Neural crest cell (in vitro differentiated cells): ENCODE measurements at regions not wholly inside any gene's neighbourhood (a gene's known extent, or its start where the extent isn't known, plus 50 kb on each side); places are given as distances from the start of the nearest gene placed in this dataset.

Source experiments
- DNase-seq: peaks from one replicate; pipeline ENCODE4 v3.0.0; 2021; ENCODE audit warnings: low read depth, mixed read lengths, low spot score
- H3K27ac Mint-ChIP-seq: one replicate; pipeline ENCODE4 v1.8.0; 2021; ENCODE audit warnings: mild to moderate bottlenecking, mixed read lengths; ENCODE audit not compliant: unreplicated experiment
- H3K27me3 Mint-ChIP-seq: 2 replicates; pipeline ENCODE4 v1.8.0; 2021; ENCODE audit warnings: low read depth, mild to moderate bottlenecking, mixed read lengths
- H3K36me3 Mint-ChIP-seq: 2 replicates; pipeline ENCODE4 v1.8.0; 2021; ENCODE audit warnings: low read depth, mild to moderate bottlenecking, mixed read lengths
- H3K4me1 Mint-ChIP-seq: 2 replicates; pipeline ENCODE4 v1.8.0; 2021; ENCODE audit warnings: mixed read lengths
- H3K4me3 Mint-ChIP-seq: one replicate; pipeline ENCODE4 v1.8.0; 2021; ENCODE audit warnings: mild to moderate bottlenecking, mixed read lengths
- H3K9me3 Mint-ChIP-seq: 2 replicates; pipeline ENCODE4 v1.8.0; 2021; ENCODE audit warnings: mixed read lengths
- TF ChIP-seq, protein P1 (sequence below): fragments of 200-600 bp; sonication (generic); conservative IDR thresholded peaks from 2 replicates; pipeline ENCODE4 v1.5.0; 2021; ENCODE audit warnings: antibody characterized with exemption, mild to moderate bottlenecking

DNA sequence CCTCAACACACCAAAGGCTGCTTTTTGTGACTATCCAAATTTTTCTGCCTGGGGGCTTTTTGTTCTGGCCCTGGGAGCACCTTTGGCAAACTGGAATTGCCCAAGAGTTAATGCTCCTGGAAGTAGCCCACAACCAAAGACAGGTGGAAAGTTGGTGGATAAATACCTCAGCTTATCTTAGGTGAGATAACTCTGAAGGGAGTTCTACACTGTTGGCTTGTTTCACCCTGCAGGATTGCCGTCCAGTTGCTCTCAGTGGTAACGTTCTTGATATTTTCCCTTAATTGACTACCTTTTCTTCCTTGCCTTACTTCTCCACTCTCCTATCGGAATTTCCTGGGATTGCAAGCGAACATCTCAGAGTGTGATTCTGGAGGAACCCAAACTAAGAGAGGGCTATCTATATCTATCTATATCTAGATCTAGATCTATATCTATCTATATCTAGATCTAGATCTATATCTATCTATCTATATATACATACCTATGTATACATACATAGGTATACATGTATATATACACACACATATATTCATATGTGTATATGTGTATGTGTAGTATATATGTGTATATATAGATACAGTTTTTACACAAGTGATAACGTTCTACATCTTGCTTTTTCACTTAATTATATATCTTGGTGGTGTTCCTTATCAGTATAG is 82.6 kb upstream of the DHX15 start:
- Mint-ChIP-seq H3K27me3 (no peaks in the 10 kb centered on the region), H3K4me1 (peaks cover 22% of the 10 kb centered on the region), H3K36me3 (no peaks in the 10 kb centered on the region), H3K27ac (no peak overlapping the region), H3K9me3 (no peaks in the 10 kb centered on the region), H3K4me3 (no peak overlapping the region)
- DNase-seq, result no peak
- TF ChIP-seq, protein P1, sequence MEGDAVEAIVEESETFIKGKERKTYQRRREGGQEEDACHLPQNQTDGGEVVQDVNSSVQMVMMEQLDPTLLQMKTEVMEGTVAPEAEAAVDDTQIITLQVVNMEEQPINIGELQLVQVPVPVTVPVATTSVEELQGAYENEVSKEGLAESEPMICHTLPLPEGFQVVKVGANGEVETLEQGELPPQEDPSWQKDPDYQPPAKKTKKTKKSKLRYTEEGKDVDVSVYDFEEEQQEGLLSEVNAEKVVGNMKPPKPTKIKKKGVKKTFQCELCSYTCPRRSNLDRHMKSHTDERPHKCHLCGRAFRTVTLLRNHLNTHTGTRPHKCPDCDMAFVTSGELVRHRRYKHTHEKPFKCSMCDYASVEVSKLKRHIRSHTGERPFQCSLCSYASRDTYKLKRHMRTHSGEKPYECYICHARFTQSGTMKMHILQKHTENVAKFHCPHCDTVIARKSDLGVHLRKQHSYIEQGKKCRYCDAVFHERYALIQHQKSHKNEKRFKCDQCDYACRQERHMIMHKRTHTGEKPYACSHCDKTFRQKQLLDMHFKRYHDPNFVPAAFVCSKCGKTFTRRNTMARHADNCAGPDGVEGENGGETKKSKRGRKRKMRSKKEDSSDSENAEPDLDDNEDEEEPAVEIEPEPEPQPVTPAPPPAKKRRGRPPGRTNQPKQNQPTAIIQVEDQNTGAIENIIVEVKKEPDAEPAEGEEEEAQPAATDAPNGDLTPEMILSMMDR, result no peak

DNA sequence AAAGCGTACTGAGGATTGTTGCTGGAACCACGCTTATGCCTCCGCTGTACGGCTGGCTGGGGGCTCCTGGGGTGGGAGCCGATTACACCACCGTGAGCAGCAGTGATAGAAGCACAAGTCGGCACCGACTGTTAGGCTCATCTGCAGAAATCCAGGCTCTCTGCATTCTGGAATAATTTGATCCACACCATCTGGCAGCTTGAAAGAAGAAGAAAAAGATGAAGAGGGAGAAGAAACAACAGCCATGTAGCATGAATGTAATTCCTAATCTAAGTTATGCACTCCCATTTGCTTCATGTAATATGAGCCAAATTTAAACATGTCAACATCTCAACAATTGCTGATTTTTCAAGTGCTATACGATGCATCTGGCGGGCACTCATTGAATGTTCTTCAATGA is 84.6 kb upstream of the DHX15 start:
- TF ChIP-seq, protein P1, result no peak
- H3K36me3 Mint-ChIP-seq, result no peaks in the 10 kb centered on the region
- DNase-seq, result no peak
- H3K27me3 Mint-ChIP-seq, result no peaks in the 10 kb centered on the region
- no peak overlapping the region for H3K4me3 Mint-ChIP-seq
- H3K4me1 Mint-ChIP-seq, result peaks cover 14% of the 10 kb centered on the region
- no peak overlapping the region for H3K27ac Mint-ChIP-seq
- no peaks in the 10 kb centered on the region for H3K9me3 Mint-ChIP-seq

DNA sequence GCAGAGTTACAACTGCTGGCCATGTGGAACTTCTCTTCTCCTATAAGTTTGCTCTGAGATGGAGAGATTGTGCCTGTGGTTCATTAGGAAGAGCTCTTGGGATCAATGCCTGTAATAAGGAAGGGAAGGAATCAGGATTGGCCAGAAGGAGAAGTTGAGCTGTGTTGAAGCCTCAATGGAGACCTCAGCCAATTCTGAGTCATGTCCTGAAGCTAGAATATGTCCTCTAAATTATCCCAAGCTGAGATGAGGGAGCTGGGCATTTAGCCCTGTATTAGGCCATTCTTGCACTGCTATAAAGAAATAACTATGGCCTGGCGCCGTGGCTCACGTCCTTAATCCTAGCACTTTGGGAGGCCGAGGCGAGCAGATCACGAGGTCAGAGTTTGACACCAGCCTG is 85.4 kb upstream of the DHX15 start:
- Mint-ChIP-seq H3K36me3 (no peaks in the 10 kb centered on the region), H3K9me3 (no peaks in the 10 kb centered on the region), H3K4me1 (peaks cover 10% of the 10 kb centered on the region), H3K4me3 (no peak overlapping the region), H3K27me3 (no peaks in the 10 kb centered on the region), H3K27ac (peak overlapping the region; percentile 57)
- no peak for DNase-seq
- TF ChIP-seq, protein P1, result no peak

DNA sequence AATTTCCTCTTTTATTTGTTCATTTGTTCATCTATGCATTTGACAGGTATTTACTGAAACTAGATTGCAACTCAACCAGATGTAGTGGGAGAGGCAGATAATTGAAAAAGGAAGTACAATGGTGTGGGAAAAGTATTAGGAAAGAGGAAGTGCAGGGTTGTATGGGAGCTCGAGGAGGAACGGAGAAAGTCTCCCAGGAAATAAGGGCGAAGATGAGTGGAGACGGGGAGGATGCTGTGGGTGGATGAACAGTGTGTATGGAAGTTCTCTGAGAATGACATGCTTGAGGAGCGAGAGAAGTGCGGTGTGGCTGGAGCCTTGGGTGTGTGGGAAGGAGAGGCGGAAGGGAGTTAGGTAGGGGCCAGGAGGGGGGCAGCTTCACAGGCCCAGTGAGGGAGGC is 87.5 kb upstream of the DHX15 start:
- TF ChIP-seq, protein P1, result no peak
- H3K4me1 Mint-ChIP-seq, result no peaks in the 10 kb centered on the region
- peaks cover 2% of the 10 kb centered on the region for H3K36me3 Mint-ChIP-seq
- no peak overlapping the region for H3K27ac Mint-ChIP-seq
- H3K9me3 Mint-ChIP-seq, result peaks cover 8% of the 10 kb centered on the region
- DNase-seq, result no peak
- no peak overlapping the region for H3K4me3 Mint-ChIP-seq
- H3K27me3 Mint-ChIP-seq, result no peaks in the 10 kb centered on the region

DNA sequence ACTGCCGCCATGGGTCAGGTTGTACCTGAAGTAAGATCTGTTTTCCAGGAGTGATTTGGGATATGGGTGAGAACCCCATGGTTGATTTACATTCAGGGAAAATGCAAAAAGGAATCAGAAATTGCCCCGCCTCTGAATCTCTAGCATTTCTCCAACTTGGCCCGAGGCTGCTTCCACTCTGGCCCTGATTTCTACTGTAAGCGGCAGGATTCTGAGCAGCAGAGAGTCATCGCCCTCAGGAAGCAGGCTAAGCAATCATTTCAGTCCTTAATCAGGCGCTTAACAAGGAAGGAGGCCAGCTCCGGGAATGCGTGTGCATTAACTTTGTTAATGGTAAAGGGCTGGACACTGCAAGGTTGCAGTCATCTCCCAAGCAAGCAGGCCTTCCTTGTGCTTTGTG is 88.5 kb upstream of the DHX15 start:
- H3K4me1 Mint-ChIP-seq, result no peaks in the 10 kb centered on the region
- H3K27ac Mint-ChIP-seq, result no peak overlapping the region
- peaks cover 2% of the 10 kb centered on the region for H3K36me3 Mint-ChIP-seq
- H3K4me3 Mint-ChIP-seq, result no peak overlapping the region
- TF ChIP-seq, protein P1, result no peak
- no peaks in the 10 kb centered on the region for H3K27me3 Mint-ChIP-seq
- no peak for DNase-seq
- H3K9me3 Mint-ChIP-seq, result peaks cover 11% of the 10 kb centered on the region
